CD14-positive monocyte (primary cell): ENCODE measurements at regions not wholly inside any gene's neighbourhood (a gene's known extent, or its start where the extent isn't known, plus 50 kb on each side); places are given as distances from the start of the nearest gene placed in this dataset.

Experiments
- DNase-seq, 3 donors: peaks; one replicate each; pipeline ENCODE4 v3.0.0-alpha.2; 2011 to 2022
- H2AFZ ChIP-seq: 2 replicates; pipeline ENCODE4 v1.6.0; 2012; ENCODE audit warnings: mild to moderate bottlenecking, low read depth, low read length, inconsistent platforms; ENCODE audit not compliant: insufficient read depth, poor library complexity, severe bottlenecking
- H3K27ac ChIP-seq, 2 donors: 1 replicate in 1 of 2; 2 replicates in 1 of 2; pipeline ENCODE4 v1.5.1; 2012 to 2013; ENCODE audit warnings: low read length in 2 of 2, control low read depth in 1 of 2, inconsistent platforms in 1 of 2, low read depth in 1 of 2, mild to moderate bottlenecking in 1 of 2
- H3K27me3 ChIP-seq, 2 donors: one replicate each; pipeline versions ENCODE4 v1.6.0 to v1.6.1; 2011 to 2013; ENCODE audit warnings: low read length in 2 of 2; ENCODE audit not compliant: control insufficient read depth in 2 of 2, insufficient read depth in 2 of 2
- H3K36me3 ChIP-seq, 2 donors: replicated peaks in 1 of 2; 1 replicate in 1 of 2; 2 replicates in 1 of 2; pipeline versions ENCODE4 v1.5.1 to v1.6.1; 2012 to 2013; ENCODE audit warnings: low read length in 2 of 2, control low read depth in 1 of 2, inconsistent platforms in 1 of 2, mild to moderate bottlenecking in 1 of 2; ENCODE audit not compliant: insufficient read depth in 2 of 2, control insufficient read depth in 1 of 2
- H3K4me1 ChIP-seq, 2 donors: 1 replicate in 1 of 2; 2 replicates in 1 of 2; pipeline versions ENCODE4 v1.5.1 to v1.6.1; 2012 to 2013; ENCODE audit warnings: low read length in 2 of 2, control low read depth in 1 of 2, inconsistent platforms in 1 of 2, mild to moderate bottlenecking in 1 of 2, moderate library complexity in 1 of 2; ENCODE audit not compliant: insufficient read depth in 2 of 2, control insufficient read depth in 1 of 2
- H3K4me2 ChIP-seq: replicated peaks from 2 replicates; pipeline ENCODE3; 2012; ENCODE audit warnings: low read length, moderate library complexity, mild to moderate bottlenecking; ENCODE audit not compliant: poor library complexity, severe bottlenecking; ENCODE audit errors: extremely low read depth
- H3K4me3 ChIP-seq, 3 experiments: fragments of 200-600 bp in 1 of 3; sonication (generic) in 1 of 3; replicated peaks in 1 of 3; 1 replicate in 2 of 3; 2 replicates in 1 of 3; pipeline ENCODE4 v1.5.1; 2011 to 2013; ENCODE audit warnings: low read length in 3 of 3, mild to moderate bottlenecking in 3 of 3, control low read depth in 2 of 3, low read depth in 2 of 3, inconsistent platforms in 1 of 3, moderate library complexity in 1 of 3
- H3K79me2 ChIP-seq: 2 replicates; pipeline ENCODE4 v1.6.0; 2012; ENCODE audit warnings: mild to moderate bottlenecking, control low read depth, inconsistent platforms, low read length, moderate library complexity; ENCODE audit not compliant: insufficient read depth
- H3K9ac ChIP-seq: 2 replicates; pipeline ENCODE4 v1.6.0; 2017; ENCODE audit warnings: low read length, mild to moderate bottlenecking; ENCODE audit not compliant: insufficient read depth, poor library complexity, severe bottlenecking
- H3K9me3 ChIP-seq, 2 donors: replicated peaks in 1 of 2; 1 replicate in 1 of 2; 2 replicates in 1 of 2; pipeline versions ENCODE4 v1.5.1 to v1.6.1; 2012 to 2013; ENCODE audit warnings: low read length in 2 of 2, control low read depth in 1 of 2; ENCODE audit not compliant: control insufficient read depth in 1 of 2, insufficient read depth in 1 of 2
- H4K20me1 ChIP-seq: 2 replicates; pipeline ENCODE4 v1.6.0; 2012; ENCODE audit warnings: mild to moderate bottlenecking, low read length, control low read depth, moderate library complexity; ENCODE audit not compliant: insufficient read depth
- H3K27ac Mint-ChIP-seq, 7 donors: one replicate each; pipeline ENCODE4 v1.8.0; 2020; ENCODE audit warnings: mild to moderate bottlenecking in 7 of 7, mixed read lengths in 7 of 7, moderate library complexity in 6 of 7, inconsistent platforms in 2 of 7
- H3K27me3 Mint-ChIP-seq, 3 donors: one replicate each; pipeline ENCODE4 v1.8.0; 2021 to 2022; ENCODE audit warnings: low read depth in 3 of 3, mild to moderate bottlenecking in 3 of 3, mixed read lengths in 3 of 3, moderate library complexity in 3 of 3, inconsistent platforms in 1 of 3
- H3K36me3 Mint-ChIP-seq, 2 donors: one replicate each; pipeline ENCODE4 v1.8.0; 2020; ENCODE audit warnings: mixed read lengths in 2 of 2, inconsistent platforms in 1 of 2, mild to moderate bottlenecking in 1 of 2
- H3K4me1 Mint-ChIP-seq: one replicate; pipeline ENCODE4 v1.8.0; 2020; ENCODE audit warnings: mild to moderate bottlenecking, mixed read lengths
- H3K4me3 Mint-ChIP-seq, 2 donors: one replicate each; pipeline ENCODE4 v1.8.0; 2020; ENCODE audit warnings: mild to moderate bottlenecking in 2 of 2, mixed read lengths in 2 of 2, moderate library complexity in 1 of 2
- H3K9me3 Mint-ChIP-seq, 7 donors: one replicate each; pipeline ENCODE4 v1.8.0; 2020 to 2022; ENCODE audit warnings: mixed read lengths in 7 of 7, mild to moderate bottlenecking in 6 of 7, moderate library complexity in 6 of 7, inconsistent platforms in 2 of 7
- WGBS: methylation state at CpG from one replicate; pipeline ENCODE4 v1.1.5; 2013; ENCODE audit warnings: missing lambda C conversion rate; ENCODE audit not compliant: insufficient coverage; 5-methylcytosine and 5-hydroxymethylcytosine counted together
- intact Hi-C, 2 donors: fragments of 100-400 bp; cut with micrococcal nuclease; formaldehyde crosslinking; loops; one replicate each; pipeline versions ENCODE4 v1.15.0 to v1.15.1; 2023
- TF ChIP-seq, protein P1 (sequence below): fragments of 200-600 bp; IDR thresholded peaks from one replicate; pipeline ENCODE4 v1.8.0; 2022; ENCODE audit warnings: antibody characterized with exemption, mild to moderate bottlenecking

DNA sequence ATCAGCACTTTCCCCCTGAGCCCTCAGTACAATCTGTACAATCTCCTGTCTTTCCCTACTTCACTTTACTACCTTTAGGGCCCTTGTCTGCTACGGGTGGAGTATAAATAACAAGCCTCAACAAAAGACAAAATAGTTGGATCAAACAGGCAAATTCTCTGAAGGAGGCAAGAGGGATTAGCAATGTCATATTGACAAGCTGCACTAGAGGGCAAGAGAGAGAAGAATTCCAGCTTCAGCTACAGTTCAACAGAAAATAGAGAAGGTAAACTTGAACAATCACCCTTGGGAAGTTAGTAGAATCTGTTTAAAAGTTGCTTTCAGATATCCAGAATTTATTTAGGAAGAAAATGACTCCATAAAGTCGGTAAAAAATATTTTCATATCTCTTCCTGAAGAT lies 68.4 kb upstream of the IZUMO3 start:
- Mint-ChIP-seq H3K4me1 (no peaks in the 10 kb centered on the region), H3K4me3 (no peak overlapping the region), H3K27ac (no peak overlapping the region), H3K36me3 (no peaks in the 10 kb centered on the region), H3K27me3 (no peaks in the 10 kb centered on the region), H3K9me3 (peaks cover 0 to 3% (median 0%) of the 10 kb centered on the region in 7 donors)
- Histone ChIP-seq H4K20me1 (no peaks in the 10 kb centered on the region), H3K4me1 (no peaks in the 10 kb centered on the region), H3K4me3 (no peak overlapping the region), H2AFZ (no peak overlapping the region), H3K4me2 (no peak overlapping the region), H3K9ac (no peak overlapping the region), H3K27me3 (no peaks in the 10 kb centered on the region), H3K9me3 (peaks cover 5% of the 10 kb centered on the region in 2 donors), H3K79me2 (no peaks in the 10 kb centered on the region), H3K27ac (no peak overlapping the region), H3K36me3 (no peaks in the 10 kb centered on the region)
- no CpG with 5 or more reads among the region's 2 CpGs for WGBS
- no peak for DNase-seq
- TF ChIP-seq, protein P1, sequence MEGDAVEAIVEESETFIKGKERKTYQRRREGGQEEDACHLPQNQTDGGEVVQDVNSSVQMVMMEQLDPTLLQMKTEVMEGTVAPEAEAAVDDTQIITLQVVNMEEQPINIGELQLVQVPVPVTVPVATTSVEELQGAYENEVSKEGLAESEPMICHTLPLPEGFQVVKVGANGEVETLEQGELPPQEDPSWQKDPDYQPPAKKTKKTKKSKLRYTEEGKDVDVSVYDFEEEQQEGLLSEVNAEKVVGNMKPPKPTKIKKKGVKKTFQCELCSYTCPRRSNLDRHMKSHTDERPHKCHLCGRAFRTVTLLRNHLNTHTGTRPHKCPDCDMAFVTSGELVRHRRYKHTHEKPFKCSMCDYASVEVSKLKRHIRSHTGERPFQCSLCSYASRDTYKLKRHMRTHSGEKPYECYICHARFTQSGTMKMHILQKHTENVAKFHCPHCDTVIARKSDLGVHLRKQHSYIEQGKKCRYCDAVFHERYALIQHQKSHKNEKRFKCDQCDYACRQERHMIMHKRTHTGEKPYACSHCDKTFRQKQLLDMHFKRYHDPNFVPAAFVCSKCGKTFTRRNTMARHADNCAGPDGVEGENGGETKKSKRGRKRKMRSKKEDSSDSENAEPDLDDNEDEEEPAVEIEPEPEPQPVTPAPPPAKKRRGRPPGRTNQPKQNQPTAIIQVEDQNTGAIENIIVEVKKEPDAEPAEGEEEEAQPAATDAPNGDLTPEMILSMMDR = no peak
- intact Hi-C loops = no loop called here

DNA sequence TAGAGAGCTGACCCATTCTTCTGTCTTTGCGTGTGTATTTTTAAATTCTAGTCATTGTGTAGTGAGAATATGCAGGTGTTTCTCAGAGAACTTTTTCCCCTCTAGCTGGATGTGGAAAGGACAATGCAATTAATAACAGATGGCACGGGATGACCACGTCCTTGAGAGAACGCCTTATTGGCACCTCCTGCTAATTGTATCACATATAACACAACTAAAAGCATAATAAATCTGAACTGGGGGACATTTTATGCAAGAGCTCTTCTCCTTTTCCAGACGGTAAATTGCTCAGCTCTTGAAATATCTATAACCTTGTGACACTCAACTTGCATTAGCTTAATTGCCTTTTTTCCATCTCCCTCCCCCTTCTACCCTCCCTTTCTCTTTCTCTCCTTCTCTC lies 62.9 kb upstream of the IZUMO3 start:
- intact Hi-C loops = no loop called here
- H3K27ac ChIP-seq = no peak overlapping the region
- no peaks in the 10 kb centered on the region for H3K27me3 ChIP-seq
- H3K4me3 ChIP-seq = no peak overlapping the region
- no peaks in the 10 kb centered on the region for H4K20me1 ChIP-seq
- H3K4me1 ChIP-seq = no peaks in the 10 kb centered on the region
- Mint-ChIP-seq H3K27me3 (no peaks in the 10 kb centered on the region), H3K4me3 (no peak overlapping the region), H3K36me3 (no peaks in the 10 kb centered on the region), H3K27ac (no peak overlapping the region), H3K4me1 (no peaks in the 10 kb centered on the region), H3K9me3 (peaks cover 0 to 4% (median 0%) of the 10 kb centered on the region in 7 donors)
- H3K36me3 ChIP-seq = no peaks in the 10 kb centered on the region
- no peak overlapping the region for H3K4me2 ChIP-seq
- WGBS = 73% methylated on average over 1 of the region's 5 CpGs
- H2AFZ ChIP-seq = no peak overlapping the region
- no peak overlapping the region for H3K9ac ChIP-seq
- no peak for DNase-seq
- no peaks in the 10 kb centered on the region for H3K9me3 ChIP-seq
- TF ChIP-seq, protein P1 = no peak
- no peaks in the 10 kb centered on the region for H3K79me2 ChIP-seq
